ENCODE measurements at regions not wholly inside any gene's neighbourhood (a gene's known extent, or its start where the extent isn't known, plus 50 kb on each side); places are given as distances from the start of the nearest gene placed in this dataset.

DNA sequence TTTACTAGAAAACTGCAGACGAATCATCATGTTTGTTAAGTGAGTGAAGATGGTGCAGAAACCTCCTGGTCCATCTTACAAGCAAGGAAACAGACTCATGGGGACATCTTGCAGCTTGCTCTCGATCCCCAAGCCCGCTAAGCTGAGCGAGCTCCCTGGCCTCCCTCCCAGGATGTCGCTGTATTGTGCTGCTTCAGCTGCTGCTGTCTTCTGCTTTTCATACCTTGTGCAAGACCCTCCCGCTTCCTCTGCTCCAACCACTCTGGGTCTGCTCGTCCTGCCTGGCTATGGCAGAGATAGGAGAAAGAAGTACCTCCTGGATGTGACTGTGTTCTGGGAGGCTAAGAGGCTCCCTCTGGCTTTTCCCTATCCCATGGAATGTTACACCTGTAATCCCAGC, 285.2 kb upstream of the FZD8 start:
- DNase-seq (ENCODE audit: low read depth in 4 of 4, low spot score in 3 of 4): no peak

DNA sequence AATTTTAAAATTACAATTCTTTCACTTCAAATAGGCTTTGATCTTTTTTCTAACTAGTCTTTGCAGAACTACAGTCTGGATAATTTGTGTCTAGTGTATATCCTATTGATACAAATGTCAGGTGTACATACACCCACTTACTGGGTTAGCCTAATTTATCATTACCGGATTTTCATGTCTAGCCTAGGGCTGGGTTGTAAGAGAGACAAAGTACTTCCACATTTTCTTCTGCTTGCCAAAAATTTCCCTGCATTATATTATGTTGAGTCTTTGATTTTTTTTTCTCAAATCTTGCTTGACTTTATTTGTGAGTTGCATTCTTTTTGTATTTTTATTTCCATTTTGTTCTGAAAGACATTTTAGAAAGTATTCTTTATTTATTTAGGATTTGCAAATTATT, 284.8 kb upstream of the FZD8 start:
- DNase-seq (ENCODE audit: low read depth in 4 of 4, low spot score in 3 of 4): no peak

DNA sequence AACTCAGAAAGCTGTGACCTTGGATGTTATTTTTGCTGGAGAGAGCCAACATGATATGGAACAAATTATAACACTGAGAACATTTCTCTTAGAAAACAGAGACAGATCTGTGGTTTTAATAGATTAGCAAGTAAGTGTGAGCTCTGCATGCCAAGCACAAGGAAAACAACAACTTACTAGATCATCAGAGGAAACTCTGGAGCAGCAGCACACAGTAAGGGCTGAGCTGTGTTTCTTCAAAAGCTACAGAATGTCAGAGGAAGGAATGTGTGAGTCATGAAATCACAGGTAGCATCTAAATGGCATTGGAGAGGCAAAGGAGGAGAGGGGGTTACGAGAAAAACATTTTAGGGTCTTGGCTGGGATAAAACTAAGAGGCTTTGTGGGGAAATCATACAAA, 283.4 kb upstream of the FZD8 start:
- DNase-seq (ENCODE audit: low read depth in 4 of 4, low spot score in 3 of 4): no peak

DNA sequence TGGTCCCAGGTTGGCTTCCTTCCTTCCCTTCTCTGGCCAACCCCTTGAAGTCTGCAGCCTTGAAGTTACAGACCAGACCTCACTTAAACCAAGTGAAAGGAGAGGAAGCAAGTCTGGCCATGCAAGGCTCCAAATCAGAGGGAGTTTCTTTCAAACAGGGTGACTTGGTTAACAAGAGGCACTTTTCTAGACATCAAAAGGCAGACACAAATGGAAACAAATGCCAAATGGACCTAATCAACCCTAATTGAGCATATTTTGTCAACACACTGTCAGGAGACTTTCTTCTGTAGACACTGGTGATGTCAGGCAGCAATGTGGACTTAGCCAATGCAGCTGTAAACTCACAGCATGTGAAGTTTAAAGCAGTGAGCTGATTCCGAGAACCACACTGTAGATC, 282.7 kb upstream of the FZD8 start:
- DNase-seq (ENCODE audit: low read depth in 4 of 4, low spot score in 3 of 4): no peak

DNA sequence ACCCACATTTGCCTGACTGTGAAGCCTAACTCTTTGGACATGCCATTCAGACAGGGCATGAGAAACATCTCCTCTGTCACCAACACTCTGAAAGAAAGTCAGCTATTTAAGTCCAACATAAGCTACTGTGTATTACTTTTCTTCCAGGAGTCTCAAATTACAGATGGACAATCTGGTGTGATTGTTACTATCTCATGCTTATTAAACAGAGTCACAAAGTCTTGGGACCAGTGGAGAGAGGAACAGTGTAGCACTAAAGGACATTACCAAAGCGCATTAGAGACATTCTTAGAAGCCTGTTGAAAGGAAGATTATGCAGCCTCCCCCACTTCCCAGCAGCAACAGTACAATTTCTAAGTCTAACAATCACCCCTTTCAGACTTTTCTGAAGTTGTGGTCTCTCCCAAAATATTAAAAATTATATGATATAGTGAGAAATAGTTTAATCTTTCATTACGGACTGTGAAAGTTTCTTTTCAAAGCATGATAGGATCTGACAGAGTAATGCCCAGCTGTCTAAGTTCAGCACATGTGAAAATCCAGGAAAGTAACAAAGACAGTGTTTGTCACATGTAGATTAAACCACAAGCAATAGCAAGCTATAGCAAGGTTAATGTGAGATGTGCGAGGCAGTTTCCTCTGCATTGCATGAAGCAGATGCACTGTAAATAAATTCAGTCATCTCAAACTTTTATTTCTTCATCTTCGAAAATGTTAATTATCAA, 280.9 kb upstream of the FZD8 start:
- DNase-seq (ENCODE audit: low read depth in 4 of 4, low spot score in 3 of 4): no peak

DNA sequence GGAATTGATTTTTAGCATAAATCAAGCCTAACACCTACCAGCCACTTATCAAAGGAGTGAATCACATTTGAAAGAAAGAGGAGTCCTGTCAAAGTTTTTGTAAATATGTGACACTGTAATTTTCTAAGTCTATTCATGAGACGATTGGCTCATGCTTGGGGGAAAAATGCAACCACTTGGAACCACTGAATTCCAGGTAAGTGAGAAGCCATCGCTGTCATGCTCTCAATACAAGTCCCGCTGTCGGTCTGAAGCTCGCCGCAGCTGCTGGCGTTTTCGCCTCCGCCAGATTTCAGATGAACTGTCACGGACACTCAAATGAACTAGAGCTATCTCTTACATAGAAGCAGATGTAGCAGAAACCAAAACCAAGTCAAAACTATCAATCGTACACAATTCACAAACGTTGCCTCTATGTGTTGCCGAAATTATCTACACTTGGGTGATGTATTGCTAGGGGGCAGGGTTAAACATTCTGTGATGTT, 279.8 kb upstream of the FZD8 start:
- no peak for DNase-seq (ENCODE audit: low read depth in 4 of 4, low spot score in 3 of 4)

DNA sequence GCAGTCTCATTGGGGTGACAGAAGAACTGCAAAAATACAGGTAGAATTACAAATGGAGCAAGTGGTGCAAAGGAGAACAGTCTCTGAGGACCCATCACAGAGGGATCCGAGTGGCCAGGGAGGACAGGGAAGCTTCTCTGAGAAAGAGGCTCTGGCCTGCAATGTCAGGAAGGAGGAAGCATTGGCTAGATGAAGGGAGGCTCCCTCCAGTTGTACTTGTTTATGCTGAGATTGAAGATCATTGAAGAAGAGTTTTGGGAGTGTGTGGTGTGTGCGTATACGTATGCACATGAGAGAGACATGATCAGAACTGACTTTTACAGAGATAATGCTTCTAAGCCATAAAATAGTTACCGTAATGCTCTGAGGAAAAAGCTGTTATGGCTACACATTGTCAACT, 274.7 kb upstream of the FZD8 start:
- DNase-seq (ENCODE audit: low read depth in 4 of 4, low spot score in 3 of 4): no peak

DNA sequence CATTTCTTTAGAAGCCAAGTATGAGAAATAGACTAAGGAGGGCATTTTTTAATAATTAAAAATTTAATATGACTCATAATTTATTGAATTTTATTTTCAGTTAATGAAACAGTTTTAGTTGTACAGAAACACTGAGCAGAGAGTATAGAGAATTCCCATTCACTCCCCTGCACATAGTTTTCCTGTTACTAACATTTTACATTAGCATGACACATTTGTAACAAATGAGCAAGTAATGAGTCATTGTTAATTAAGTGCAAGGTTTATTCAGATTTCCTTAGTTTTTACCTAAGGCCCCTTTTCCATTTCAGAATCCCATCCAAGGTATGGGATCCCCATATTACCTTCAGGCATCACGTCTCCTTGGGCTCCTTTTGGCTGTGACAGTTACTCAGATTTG, 271.5 kb upstream of the FZD8 start:
- no peak for DNase-seq (ENCODE audit: low read depth in 4 of 4, low spot score in 3 of 4)

DNA sequence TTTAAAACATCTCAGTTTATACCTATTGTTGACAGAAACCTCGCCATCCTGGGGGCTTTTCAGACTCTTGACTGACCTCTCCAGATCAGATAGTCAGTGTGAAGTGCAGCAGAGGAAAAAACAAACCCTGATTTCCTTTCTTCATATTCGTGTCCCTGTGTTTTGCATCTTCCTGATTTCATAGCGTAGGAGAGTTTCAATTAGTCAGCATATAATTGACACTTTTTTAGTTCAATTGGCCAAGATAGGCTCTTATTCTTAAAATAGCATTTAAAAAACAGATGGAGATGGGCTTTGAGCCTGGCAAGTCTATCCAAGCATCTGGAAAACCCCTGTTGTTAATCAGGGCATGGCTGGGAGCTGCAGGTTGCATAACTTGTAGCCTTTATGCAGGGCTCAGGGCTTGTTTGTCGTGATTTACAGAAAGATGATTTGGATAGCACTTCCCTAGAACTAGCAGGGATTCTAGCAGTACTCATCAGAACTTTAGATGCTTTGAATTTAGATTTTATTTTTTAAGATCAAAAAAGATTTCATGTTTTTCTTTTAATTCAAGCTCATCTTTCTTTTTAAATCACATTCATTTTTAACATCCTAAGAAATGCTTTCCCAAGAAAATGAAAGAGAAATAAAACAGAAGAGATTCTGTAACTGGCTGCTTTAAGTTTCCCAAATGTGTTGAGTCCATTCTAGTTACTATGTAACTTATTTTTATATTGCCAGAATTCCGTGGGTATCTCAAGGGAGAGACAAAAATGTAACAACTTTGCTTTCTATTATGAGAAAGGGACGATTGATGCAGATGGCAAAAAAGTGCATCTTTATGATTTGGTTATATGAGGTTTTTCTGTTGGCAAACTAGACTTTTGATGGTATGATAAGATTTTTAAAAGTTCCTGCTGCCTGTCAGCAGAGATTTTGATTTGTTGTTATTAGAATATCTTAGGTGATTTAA, 270.8 kb upstream of the FZD8 start:
- DNase-seq (ENCODE audit: low read depth in 4 of 4, low spot score in 3 of 4): no peak

DNA sequence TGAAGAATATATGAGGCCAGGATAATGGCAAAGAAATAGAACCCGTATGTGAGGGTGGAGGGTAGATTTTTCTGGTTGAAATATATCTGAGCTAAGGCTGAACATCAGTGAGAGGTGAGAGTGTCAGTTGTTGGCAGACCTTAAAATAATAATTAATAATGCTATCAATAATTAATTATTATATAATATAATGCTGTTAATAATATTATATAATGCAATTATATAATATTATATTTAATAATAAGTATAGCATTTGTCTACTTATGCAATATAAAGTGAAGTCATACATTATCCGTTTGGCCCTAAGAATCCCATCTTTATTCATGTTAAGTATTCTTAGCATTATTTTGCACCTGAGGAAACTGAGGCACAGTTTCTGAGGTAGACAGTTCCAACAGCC, 269.9 kb upstream of the FZD8 start:
- DNase-seq (ENCODE audit: low read depth in 4 of 4, low spot score in 3 of 4): no peak

DNA sequence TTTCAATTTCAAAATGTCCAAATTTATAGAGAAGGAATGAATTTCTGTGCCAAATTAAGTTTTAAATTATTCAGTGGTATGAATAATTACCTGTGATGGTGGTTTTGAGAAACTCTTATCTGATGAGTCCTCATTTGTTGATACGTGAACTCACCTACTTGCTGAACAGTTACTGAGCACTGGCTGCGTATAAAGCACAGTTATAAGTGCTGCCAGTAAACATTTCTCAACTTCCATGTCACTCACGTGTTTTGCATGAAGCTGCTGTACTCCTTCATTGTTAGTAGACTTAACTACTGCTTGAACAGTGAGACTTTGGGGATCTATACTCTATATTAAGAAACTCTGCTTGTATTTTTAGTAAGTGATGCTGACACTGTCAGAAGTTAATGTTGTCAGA, 269.1 kb upstream of the FZD8 start:
- no peak for DNase-seq (ENCODE audit: low read depth in 4 of 4, low spot score in 3 of 4)

DNA sequence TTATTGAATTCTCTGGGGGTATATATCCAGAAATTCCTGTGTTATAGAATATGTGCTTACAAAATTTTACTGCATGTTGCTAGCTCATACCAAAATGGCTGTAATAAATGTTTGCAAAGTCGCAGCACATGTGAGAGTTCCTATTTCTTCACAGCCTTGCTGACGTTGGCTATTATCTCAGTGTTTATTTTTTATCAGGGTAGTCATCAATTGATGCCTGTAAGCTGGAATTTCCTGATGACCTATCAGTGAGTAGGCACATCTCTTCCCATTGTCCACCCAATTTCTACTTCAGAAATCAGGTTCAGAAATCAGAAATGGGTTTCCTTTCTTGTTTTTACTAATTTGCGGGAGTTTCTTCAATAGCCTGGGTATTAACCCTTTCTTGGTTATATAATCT, 268.1 kb upstream of the FZD8 start:
- DNase-seq (ENCODE audit: low read depth in 4 of 4, low spot score in 3 of 4): no peak

DNA sequence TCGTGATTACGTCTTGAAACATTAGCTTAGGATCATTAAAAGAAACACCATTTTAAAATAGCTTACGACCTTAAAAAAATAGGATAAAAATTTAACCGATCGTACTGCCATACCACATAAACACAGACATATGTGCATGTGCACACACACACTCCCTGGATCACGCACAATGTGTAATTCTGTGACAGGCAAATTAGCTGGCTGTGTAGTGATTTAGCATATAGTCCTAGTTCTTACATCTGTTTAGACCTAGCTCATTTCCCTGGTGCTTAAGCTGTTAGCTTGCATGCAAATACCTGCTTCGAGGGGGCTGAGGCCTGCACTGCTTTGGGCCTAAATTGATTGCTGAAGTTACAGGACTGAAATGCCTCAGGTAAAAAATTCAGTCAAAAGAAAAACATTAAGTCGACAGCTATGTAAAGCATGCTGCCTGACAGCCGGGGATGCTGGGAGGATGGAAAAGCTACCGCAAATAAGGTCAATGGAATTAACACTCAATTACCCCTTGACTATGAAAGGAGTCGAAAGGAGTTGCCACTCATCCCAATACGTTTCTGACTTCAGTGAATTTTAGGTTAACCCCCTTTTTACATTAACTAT, 267.1 kb upstream of the FZD8 start:
- DNase-seq (ENCODE audit: low read depth in 4 of 4, low spot score in 3 of 4): no peak

DNA sequence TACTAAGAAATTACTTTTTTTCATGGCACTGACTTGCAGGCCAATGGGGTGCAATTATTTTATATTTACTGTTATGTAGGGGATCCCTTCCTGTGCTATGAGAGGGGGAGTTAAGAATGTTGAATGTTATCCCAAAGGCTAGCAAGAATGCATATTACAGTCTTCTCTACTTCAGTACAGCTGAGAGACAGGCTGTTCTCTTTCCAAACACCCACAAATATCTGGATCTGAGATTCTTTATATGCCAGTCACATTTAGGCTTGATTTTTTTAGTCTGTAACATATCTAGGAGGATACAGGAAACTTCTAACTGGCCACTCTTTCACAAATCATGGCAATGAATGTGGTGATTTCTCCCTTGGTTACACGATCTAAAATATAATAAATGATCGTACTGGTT, 266.4 kb upstream of the FZD8 start:
- no peak for DNase-seq (ENCODE audit: low read depth in 4 of 4, low spot score in 3 of 4)

DNA sequence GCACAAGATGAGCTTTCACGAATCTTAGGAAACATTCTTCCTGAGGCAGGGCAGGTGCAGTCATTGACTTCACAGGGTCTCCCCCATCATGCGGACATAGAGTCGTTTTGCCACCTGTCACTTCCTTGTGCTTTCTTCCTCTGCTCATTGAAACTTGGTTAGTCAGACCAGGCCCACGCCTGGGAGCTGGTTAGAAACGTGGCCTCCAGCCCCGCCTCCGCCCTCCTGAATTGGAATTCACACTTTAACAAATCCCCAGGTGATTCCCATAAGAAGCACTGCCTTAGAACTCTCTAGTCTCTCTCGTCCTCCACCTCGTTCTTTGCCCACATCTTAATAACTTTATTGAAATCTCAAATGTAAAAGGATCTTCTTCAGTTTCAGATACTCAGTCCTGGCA, 265.5 kb upstream of the FZD8 start:
- DNase-seq (ENCODE audit: low read depth in 4 of 4, low spot score in 3 of 4): no peak

DNA sequence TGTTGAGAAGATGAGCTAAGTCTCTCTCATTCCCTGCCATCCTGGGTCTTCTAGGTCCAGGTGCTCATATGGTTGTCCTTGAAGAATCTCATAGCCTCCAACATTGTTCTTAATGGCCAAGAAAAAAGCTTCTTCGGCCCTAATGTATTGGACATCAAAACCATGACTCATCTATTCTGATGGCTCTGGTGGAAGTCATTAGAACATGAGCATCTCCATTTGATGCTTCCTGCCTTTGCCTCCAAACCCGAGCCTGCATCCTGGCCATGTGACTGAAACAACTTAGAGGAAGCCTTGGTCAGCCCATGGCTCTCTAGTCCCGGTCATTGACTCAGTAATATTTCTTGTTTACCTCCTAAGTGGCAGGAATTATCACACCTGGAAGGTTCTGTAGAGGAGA, 264.1 kb upstream of the FZD8 start:
- DNase-seq (ENCODE audit: low read depth in 4 of 4, low spot score in 3 of 4): no peak

DNA sequence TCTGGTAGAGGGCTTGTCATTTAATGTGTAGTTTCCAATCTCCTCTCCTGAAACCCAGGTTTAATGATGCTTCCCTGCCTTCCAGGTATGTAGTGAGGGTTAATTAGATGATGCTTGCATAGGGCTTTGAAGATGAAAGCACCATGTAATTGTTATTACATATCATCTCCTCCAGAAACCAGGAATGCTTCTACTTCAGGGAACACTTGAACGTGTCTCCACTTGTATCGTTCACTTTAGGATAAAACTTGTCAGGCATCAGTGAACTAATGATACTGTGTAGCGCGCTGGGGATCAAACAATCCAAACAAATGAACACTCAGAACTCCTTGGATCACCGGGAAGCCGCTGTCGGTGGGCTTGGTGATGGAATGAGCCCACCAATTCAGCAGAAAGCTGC, 260.9 kb upstream of the FZD8 start:
- DNase-seq (ENCODE audit: low read depth in 4 of 4, low spot score in 3 of 4): no peak

DNA sequence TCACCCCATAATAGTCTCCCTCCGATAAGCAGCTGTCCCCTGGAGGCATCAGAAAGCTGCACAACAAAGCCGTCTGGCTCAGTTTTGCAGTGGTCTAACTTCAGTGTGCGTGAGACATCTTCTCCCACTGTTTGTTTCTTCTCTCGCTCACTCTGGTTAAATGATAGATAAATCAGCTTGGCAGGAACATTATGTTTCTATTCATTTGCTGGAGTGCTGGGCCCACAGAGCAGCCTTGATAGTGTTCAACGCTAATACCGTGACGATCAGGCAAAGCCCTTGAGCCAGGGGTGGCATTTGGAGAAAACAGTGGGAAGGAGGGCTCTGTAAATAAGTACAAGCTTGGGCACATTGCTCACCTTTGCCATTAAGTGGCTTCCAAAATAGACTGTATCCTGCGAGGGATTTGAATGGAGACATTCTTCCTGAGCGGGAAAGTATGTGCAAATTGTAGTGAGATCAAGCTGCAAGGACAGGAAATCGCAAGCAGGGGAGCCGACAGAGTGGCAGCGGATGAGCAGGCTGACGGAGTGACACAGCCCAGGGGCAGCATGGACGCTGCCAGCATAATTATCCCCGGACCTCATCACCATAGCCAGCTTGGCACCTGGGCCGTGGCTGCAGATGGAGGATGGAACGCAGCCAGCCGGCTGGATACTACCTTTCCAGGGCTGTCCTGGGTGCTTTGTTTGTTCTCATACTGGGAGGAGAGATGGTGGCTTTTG, 256.8 kb upstream of the FZD8 start:
- no peak for DNase-seq (ENCODE audit: low read depth in 4 of 4, low spot score in 3 of 4)

DNA sequence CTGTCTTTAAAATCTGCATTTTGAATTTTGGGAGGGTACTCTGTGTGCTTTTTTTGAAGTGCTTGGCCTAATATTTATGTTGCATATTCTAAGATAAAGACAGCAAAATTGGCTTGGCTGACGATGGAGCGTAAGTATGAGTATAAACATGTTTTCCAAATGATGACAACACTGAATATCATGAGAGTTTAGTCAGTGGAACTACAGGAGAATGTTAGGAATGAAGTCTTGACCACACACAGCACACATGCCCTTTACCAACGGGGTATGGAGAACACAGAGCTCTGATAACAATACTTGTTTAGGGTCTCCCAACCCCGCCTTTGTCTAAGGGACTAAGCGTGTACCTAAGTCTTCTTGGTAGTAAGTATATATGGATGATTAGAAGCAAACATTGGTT, 253.9 kb upstream of the FZD8 start:
- no peak for DNase-seq (ENCODE audit: low read depth in 4 of 4, low spot score in 3 of 4)

DNA sequence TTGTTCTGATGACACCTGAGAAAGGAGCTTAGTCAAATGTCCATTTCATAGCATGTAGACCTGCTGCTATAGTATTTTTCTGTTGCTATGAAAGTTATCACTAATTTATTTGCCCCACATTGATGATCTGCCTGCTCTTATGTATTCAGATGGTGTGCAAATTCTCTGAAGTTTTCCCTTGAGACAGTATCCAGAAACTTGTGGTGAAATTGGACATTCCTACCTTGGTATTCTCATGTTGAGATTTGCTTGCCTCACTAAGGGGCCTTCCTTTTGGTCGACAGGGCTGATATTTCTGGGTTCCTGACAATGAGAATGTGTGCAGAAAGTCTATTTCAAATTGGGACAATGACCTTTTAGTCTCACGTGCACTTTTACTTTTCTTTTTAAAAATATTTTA, 253.2 kb upstream of the FZD8 start:
- DNase-seq (ENCODE audit: low read depth in 4 of 4, low spot score in 3 of 4): no peak

DNA sequence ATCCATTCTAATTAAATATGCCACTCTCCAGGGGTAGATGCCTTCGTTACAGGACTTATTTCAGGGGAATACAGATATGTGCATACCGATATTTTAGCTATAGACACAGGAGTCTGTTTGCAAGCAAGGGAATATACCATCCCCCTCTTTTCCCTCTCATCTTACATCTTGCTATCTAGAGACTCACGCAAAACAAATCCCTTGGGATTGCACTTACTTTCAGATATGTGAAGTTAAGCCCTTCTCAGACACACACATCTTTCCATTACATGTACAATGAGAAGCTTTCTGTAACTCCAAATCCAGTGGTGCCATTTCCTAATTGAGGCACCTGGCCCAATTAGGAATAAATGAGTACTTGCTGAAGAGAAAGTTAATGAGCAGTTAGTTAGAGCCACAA, 250.4 kb upstream of the FZD8 start:
- DNase-seq (ENCODE audit: low read depth in 4 of 4, low spot score in 3 of 4): no peak
